NK-92 treated with Interleukin-12 subunit alpha and Interleukin-12 subunit beta, amount 100 ng/mL, for 24 hours (cell line): ENCODE measurements at regions not wholly inside any gene's neighbourhood (a gene's known extent, or its start where the extent isn't known, plus 50 kb on each side); places are given as distances from the start of the nearest gene placed in this dataset.
"Not testable (repeated sequence)": the region's sequence is repeated elsewhere in the genome, so short reads cannot be mapped to it uniquely, and the experiment has no call there.

ENCODE experiments used
- DNase-seq: peaks from one replicate; lab custom pipeline; 2025; lab: John Stamatoyannopoulos, UW

GRCh38 chr5:164298165-164298564 is 792.7 kb downstream of the MAT2B start:
- no peak for DNase-seq

DNA sequence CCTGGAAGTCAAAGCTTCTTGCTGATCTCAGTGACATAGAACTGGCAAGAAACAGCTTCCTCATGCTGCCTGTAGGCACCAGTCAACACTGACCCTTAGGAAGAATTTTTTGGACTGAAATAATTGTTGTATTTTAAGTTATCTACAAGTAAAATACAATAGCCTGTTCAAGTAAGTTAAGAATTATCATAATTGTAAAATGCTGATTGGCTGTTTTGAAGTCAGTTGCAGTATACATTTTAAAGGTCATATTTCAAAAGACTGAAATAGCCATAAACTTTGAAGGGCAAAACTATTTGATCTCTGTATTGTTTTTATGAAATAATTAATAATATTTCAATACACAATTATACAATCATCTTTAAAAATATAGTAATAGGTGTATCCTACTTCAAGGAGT is 794.9 kb downstream of the MAT2B start:
- no peak for DNase-seq

- no peak for DNase-seq
Observed at GRCh38 chr5:164301136-164301535, 795.7 kb downstream of the MAT2B start.

- no peak for DNase-seq
Observed at GRCh38 chr5:164301708-164302107, 796.3 kb downstream of the MAT2B start.

DNA sequence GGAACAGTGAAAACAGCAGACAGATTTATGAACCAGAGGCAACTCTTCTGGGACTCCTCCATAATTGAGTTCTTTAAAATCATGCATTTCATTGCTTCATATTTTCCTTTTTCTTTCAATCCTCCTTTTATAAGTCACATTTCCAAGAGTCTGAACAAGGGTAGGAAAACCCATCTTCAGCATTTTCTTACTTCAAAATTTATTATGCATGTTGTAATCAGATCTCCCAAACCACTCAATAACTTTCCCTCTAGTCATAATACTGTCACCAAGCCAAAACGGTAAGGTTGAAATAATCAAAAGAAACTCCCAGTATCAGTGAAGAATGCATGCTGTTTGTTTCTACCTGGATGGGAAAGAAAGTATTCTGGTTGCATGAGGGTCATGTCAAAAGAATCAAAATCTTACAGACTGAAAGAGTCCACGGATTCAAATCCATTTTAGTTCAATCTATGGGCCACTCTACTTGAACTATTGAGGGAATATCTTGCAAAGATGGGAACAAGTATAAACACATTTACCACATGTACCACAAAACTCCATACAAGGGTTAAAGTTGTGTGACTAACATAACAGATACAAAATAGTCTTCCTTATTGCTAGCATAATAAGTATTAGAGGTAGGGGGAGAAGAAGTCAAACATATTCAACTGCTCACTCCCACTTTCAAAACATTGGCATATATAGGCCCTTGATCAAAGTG is 797.3 kb downstream of the MAT2B start:
- no peak for DNase-seq

- DNase-seq = no peak
Observed at GRCh38 chr5:164303646-164304215, 798.3 kb downstream of the MAT2B start.

GRCh38 chr5:164306662-164307061 is 801.2 kb downstream of the MAT2B start:
- no peak for DNase-seq

GRCh38 chr5:164312801-164313200 is 807.4 kb downstream of the MAT2B start:
- DNase-seq = no peak

GRCh38 chr5:164317676-164318075 is 812.3 kb downstream of the MAT2B start:
- DNase-seq = no peak

DNA sequence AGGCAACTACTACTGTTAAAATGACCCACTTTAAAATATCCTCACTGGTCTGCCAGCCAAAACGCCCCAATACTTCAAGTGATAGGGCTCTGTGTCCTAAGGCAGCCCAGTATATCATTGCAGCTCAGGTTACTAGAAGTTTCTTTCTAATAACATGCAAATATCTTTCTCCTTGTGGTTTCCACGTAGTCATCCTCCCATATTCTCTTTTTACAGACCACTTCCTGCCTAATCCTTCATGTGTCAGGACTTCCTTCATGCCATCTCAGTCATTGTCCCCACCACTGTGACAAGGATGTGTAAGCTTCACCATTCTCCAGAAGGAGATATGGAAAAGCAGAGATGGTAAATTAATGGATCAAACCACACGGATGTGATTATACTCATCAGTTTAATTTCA is 813.7 kb downstream of the MAT2B start:
- DNase-seq = no peak

- DNase-seq = no peak
Observed at GRCh38 chr5:164324239-164324638, 818.8 kb downstream of the MAT2B start.

GRCh38 chr5:164326219-164326618 is 820.8 kb downstream of the MAT2B start:
- no peak for DNase-seq

GRCh38 chr5:164327166-164327565 is 821.7 kb downstream of the MAT2B start:
- DNase-seq = not testable (repeated sequence)

DNA sequence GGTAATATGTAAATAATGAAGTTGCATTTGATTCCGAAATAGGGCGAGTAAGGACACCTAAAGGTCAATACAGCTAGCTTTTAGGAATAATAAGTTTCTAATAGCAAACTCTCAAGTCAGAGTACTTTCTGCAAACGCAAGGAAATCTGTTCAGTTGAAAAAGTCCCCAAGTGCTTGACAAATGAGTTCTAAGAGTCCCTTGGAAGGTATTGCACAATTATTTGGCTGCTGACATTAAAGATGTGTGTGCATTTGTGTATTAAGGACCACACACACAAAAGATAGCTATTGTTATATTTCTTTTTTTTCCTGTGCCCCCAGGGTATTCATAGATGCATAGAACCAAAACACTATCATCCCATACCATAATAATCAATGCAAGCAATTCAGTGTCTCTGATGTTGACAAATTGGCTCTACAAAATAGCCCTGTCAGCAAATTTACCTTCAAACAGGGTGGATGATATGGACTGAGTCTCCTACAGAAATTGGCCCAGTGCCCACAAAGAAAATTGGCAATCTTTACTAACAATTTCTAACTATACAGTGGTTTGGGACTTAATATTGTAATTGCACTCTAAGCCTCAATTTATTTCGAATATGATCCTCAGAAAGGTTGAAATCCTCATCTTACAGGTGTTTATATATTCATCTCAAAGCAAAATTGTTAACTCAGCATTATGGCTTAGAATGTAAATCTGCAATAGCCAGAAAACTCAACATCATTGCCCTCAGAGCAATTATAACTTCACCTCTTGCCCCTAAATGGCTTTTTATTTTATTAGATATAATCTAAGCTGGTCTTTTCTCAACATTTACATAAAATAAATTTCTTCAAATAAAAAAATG is 827.2 kb downstream of the MAT2B start:
- no peak for DNase-seq

DNA sequence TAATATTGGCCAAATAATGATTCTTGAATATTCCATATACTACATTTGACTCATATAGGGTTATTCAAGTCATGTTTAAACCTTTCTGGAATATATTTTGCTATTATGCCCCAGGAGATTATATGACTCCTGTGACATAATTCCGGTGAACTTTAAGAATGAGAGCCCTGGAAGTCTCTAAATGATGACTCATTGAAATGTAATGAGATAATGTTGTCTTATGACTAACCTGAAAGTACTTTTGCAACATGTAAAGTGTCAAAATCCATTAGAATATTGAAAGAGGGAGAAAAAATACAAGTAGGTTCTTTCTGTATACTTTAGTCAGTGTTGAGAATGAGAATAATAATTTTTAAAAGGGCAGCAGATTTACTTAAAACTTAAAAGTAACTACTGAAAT is 830.4 kb downstream of the MAT2B start:
- DNase-seq = no peak

- no peak for DNase-seq
Observed at GRCh38 chr5:164336276-164336675, 830.9 kb downstream of the MAT2B start.

DNA sequence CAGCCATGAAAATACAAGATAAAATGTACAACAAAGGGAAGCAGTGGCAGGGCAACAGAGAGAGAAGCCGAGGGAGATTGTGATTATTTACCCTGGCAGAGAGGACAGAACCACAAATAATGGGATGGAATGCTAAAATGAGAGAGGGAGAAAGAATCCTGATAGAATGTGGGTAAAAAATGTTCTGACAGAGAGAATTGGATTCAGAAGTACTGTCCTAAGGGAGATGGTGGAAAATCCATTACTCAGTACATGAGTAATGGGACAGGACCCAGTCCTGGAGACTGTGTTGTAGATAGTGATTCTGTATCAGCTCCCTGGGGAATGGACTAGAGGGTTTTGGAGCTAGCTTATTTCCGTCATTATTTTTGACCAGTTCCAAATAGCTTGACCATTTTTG is 831.5 kb downstream of the MAT2B start:
- DNase-seq = no peak

GRCh38 chr5:164341056-164341619 is 835.7 kb downstream of the MAT2B start:
- DNase-seq = no peak

DNA sequence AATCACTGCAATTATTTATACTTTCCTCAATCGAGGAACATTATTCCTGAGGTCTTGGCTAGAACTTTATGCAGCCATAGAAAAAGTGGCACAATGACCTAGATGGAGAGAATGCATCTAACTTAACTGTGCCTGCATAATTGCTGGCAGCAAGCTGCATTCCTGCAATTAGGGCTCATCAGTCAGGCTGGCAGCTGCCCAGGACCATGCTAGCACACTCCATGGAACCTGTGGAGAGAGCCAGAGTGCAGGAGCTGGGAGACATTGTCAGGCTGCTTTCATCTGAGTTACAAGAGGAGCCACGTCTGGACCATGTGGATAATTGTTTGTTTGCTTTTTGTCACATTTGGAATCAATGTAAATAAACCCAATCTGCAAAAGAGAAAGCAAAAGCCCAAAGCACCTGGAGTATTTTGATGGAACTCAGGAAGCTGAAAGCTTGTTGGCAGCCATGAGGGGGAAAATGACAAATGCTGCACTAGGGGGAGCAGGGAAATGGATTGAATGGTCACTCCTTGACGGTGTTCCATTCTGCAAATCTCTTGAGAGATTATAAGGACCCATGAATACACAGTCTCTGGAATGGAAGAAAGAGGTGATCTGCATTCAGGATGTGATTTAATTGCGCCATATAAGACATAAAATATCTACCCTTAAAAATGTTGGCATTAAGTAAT is 839.9 kb downstream of the MAT2B start:
- no peak for DNase-seq

DNA sequence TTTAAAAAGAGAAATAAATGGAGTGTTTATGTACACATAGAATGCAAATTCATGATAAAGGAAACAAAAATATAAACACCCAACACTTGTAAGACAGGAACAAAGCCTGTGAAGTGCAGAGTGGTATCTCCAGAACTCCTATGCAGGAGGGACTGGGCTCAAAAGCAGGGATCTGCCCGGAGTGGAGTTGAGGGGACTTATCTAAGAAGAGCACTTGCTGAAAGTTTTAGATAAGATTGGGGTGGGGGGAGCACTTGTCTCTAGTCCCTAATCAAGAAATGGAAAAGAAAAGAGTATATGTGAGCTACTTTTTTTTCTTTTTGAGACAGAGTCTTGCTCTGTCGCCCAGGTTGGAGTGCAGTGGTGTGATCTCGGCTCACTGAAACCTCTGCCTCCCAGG is 840.4 kb downstream of the MAT2B start:
- no peak for DNase-seq

DNA sequence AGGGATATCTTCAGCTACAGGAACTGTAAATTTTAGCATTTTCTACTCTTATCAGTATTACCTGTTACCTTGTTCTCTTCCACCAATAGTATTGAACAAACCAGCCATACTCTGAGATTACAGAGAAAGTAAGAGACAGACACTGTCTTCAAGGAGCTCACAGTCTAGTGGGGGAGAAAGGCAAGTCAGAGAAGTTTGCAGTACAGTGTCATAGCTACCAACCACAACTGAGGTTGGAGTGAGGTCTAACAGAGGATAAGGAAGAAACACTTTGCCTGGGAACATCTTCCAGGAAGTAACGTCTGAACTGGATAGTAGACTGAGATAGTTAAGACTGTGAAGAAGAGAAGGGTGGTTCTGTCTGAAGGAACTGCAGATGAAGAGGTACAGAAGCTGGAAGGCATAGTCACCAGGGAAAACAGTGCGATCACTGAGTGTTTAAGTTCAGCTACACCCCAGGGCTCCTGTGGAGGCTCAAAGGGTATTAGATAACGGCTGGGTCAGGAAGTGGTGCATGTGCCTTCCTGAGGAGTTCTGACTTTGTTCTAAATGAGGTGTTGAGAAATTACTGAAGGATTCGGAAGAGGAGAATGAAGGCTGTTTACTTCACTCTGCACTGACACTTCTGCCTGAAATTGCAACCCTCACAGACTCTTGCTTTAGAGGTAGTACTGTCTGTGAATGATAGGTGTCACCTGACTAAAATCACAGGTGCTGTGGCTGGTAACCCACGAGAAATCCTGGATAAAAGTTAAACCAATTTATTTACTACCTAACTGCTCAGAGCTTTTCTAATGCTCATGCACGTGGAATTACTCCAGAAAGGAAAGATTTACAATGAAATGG is 841.6 kb downstream of the MAT2B start:
- DNase-seq = no peak
